ENCODE measurements at regions not wholly inside any gene's neighbourhood (a gene's known extent, or its start where the extent isn't known, plus 50 kb on each side); places are given as distances from the start of the nearest gene placed in this dataset.

DNA sequence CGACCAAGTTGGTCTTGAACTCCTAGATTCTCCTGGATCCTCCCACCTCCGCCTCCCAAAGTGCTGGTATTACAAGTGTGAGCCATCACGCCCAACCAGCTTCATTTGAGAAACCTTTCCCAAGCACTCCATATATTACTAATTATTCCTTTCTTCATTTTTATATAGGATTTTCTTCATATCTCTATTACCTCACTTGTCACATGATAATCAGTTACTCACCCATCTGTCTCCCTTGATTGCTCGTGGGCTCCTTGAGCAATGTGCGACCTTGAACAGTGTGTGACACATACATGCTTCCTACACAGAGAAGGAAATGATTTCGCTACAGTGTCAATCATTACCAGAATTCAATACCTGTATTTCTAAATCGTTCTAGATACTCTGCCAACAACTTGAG is 110.7 kb upstream of the C2CD4B start:
- TF ChIP-seq POLR2A (IDR thresholded peaks at IDR 0.05) (no peak), CTCF (IDR thresholded peaks at IDR 0.05) (no peak), EP300 (IDR thresholded peaks at IDR 0.05) (no peak), POLR2AphosphoS5 (IDR thresholded peaks at IDR 0.05) (no peak)
